ENCODE measurements at regions not wholly inside any gene's neighbourhood (a gene's known extent, or its start where the extent isn't known, plus 50 kb on each side); places are given as distances from the start of the nearest gene placed in this dataset.
A peak's percentile ranks its signal among the peaks of the same experiment; 100 is the strongest.
"Not testable (repeated sequence)": the region's sequence is repeated elsewhere in the genome, so short reads cannot be mapped to it uniquely, and the experiment has no call there.

- no peak for DNase-seq
Measured at GRCh38 chr7:70846208-70846607, 285.7 kb upstream of the GALNT17 start.

GRCh38 chr7:70849580-70850235 is 282.2 kb upstream of the GALNT17 start:
- no peak for DNase-seq

GRCh38 chr7:70855373-70855772 is 276.6 kb upstream of the GALNT17 start:
- DNase-seq, result no peak

GRCh38 chr7:70856901-70857630 is 274.9 kb upstream of the GALNT17 start:
- peak; percentile 47 for DNase-seq

GRCh38 chr7:70857793-70858545 is 274.0 kb upstream of the GALNT17 start:
- no peak for DNase-seq

- DNase-seq, result no peak
Measured at GRCh38 chr7:70867513-70867912, 264.4 kb upstream of the GALNT17 start.

GRCh38 chr7:70870349-70870748 is 261.6 kb upstream of the GALNT17 start:
- no peak for DNase-seq

GRCh38 chr7:70872188-70872587 is 259.8 kb upstream of the GALNT17 start:
- DNase-seq, result no peak

- no peak for DNase-seq
Measured at GRCh38 chr7:70881167-70881847, 250.6 kb upstream of the GALNT17 start.

GRCh38 chr7:70883750-70884439 is 248.0 kb upstream of the GALNT17 start:
- DNase-seq, result no peak

- DNase-seq, result no peak
Measured at GRCh38 chr7:70884440-70884764, 247.5 kb upstream of the GALNT17 start.

GRCh38 chr7:70884809-70885208 is 247.1 kb upstream of the GALNT17 start:
- DNase-seq, result no peak

GRCh38 chr7:70886547-70886946 is 245.4 kb upstream of the GALNT17 start:
- no peak for DNase-seq

GRCh38 chr7:70887186-70887585 is 244.8 kb upstream of the GALNT17 start:
- DNase-seq, result no peak

- DNase-seq, result no peak
Measured at GRCh38 chr7:70890147-70890969, 241.6 kb upstream of the GALNT17 start.

GRCh38 chr7:70893422-70893821 is 238.5 kb upstream of the GALNT17 start:
- DNase-seq, result no peak

- no peak for DNase-seq
Measured at GRCh38 chr7:70893971-70894715, 237.8 kb upstream of the GALNT17 start.

GRCh38 chr7:70894799-70895198 is 237.1 kb upstream of the GALNT17 start:
- DNase-seq, result no peak

GRCh38 chr7:70895337-70896200 is 236.4 kb upstream of the GALNT17 start:
- DNase-seq, result not testable (repeated sequence)

Data from activated naive CD4-positive, alpha-beta T cell treated with Interleukin-2 at 50 U/mL for 16 hours (primary cell).